ENCODE measurements at regions not wholly inside any gene's neighbourhood (a gene's known extent, or its start where the extent isn't known, plus 50 kb on each side); places are given as distances from the start of the nearest gene placed in this dataset.

DNA sequence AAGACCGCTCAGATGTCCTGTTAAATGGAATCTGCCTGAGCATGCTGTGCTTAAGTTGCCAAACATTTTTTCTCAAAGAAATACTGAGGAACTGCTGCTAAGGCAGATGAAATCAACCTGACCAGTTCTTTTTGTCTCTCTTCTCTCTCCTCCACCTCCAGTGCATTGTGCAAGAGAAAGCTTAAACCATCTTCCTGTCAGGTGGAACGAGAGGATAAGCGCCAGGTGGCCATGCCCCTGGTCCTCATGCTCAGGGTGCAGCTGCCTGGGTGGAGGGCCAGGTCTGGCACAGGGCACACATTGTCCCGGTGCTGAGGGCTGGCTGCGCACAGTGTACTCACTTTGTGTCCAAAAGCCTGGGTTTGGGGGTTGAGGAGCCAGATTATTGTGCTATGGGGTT, 176.2 kb upstream of the TP63 start:
- no peak for DNase-seq (ENCODE audit: low read depth in 2 of 2)

- DNase-seq (ENCODE audit: low read depth in 2 of 2): no peak
Observed at GRCh38 chr3:189455641-189456417, 175.4 kb upstream of the TP63 start.

DNA sequence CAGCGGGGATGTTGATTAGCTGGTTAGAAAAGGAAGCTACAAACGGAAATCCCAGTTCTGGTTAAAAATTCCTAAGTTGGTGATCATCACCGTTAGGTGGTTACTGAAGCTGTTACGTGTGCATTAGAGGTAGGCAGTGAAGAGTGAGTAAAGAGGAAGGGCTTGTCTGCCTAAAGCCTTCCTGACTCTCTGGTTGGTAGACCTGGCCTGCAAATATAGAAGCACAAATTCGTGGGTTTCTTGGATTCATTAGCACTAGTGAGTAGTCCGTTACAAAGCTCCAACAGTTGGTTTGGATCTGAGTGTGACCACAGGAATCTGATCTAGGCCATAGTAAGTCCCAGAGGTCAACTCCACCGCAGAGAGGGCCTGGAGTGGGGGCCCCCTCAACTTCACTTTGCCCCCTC, 174.0 kb upstream of the TP63 start:
- DNase-seq (ENCODE audit: low read depth in 2 of 2): peak in 1 of 2 donors; percentile 19

DNA sequence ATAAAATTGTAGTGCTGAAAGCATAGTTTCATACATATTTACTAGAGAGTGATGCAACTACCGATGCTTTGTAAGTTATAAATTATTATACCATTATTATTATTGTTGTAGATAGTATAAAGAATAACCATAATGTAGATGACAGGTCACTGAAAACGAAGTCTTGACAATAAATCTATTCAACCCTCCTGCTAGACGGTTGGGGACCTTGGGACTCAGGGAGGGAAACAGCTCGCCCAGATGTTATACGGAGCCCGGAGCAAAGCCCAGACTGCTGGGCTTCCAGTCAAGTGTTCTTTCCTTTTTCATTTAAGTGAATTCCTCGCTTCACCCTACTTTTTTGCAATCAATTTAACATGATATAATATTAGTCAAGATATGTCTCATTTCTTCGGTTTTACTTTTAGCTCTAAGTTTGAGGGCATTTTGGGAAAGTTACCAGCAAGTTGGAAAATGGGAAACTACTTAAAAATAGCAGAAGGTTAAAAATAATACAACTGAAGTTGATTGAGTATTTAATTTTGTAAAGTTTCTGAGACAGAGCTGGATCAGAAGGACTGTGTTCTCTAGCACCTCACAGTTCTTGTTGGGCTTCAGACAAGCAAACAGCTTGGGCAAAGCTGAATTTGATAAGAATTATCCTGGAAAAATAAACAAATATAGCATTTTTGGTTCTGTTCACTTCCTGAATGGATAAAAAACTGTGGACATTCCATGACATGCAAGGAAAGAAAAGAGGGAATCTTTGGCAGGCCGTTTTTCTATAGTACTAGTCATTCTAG, 173.4 kb upstream of the TP63 start:
- no peak for DNase-seq (ENCODE audit: low read depth in 2 of 2)

GRCh38 chr3:189458528-189458927, 172.7 kb upstream of the TP63 start:
- DNase-seq (ENCODE audit: low read depth in 2 of 2): no peak

DNA sequence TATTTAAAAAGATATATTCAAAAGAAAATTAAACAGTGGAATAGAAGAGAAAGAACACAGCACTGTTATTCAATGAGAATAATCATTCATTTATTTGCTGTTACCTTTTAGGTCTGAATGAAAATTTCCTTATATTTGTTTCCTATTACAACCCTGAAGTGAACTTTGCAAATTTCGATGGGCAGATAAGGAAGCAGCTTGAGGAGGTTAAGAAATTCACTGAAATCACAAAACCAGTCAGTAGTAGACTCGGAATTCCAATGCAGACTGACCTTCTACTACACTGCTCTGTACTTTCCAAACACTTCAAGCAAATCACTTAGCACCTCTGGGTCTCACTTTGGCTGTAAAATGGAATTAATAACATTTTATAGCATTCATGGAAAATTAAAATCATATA, 172.0 kb upstream of the TP63 start:
- DNase-seq (ENCODE audit: low read depth in 2 of 2): no peak

- DNase-seq (ENCODE audit: low read depth in 2 of 2): no peak
Observed at GRCh38 chr3:189460511-189460910, 170.7 kb upstream of the TP63 start.

DNA sequence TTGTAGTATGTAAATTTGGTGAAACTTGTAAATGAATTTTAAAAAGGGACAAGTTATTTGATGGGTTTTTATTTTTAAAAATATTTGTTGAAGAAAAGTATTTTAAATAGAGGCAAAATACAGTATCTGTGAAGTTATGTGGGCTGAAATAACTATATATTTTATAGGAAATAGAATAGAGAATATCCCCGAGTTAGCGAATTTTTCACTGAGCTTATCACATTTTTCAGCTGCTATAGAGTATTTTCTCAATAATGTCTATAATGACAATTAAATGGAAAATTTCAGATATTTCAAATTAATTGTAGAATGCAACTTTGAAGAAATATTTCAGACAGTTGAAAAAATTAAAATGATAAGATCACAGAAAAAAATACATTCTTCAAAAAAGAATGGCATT, 166.4 kb upstream of the TP63 start:
- no peak for DNase-seq (ENCODE audit: low read depth in 2 of 2)

- no peak for DNase-seq (ENCODE audit: low read depth in 2 of 2)
Observed at GRCh38 chr3:189466004-189466403, 165.2 kb upstream of the TP63 start.

DNA sequence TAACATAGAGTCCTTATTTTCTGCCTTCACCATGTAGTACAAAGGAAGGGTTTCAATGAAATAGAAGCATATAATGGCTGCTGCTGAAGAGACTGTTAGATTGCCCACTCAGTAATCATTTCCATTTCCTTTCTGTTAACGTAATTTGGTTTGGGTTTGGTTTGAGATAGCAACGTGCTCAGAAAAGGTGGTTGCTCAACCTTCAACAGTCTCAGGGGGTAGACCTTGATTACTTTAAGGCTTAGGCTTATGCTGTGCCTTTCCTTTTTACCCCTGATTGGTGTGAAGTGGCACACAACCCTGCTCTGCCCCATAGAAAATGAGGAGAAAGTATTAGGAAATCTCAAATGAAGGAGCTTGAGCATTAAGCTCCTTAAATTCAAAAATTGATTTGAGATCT, 163.7 kb upstream of the TP63 start:
- no peak for DNase-seq (ENCODE audit: low read depth in 2 of 2)

DNA sequence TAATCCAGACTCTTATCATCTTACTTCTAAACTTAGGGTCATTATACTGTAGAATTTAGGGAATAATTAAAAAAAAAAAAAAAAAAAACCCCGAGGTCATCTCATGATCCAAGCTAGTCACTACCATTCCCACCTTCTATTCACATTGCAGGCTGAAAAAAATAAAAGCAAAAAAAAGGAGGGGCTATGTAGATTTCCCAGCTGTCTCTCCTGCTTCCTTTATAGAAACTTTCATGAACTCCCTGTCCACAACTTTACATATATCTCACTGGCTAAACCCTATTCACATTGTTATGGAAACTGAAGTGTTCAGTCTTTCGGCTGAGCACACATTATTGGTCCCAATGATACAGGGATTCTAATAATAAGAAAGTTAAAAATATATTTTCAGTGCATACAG, 156.2 kb upstream of the TP63 start:
- DNase-seq (ENCODE audit: low read depth in 2 of 2): no peak

- no peak for DNase-seq (ENCODE audit: low read depth in 2 of 2)
Observed at GRCh38 chr3:189477614-189478013, 153.6 kb upstream of the TP63 start.

GRCh38 chr3:189486556-189486955, 144.6 kb upstream of the TP63 start:
- DNase-seq (ENCODE audit: low read depth in 2 of 2): no peak

GRCh38 chr3:189488241-189488767, 142.9 kb upstream of the TP63 start:
- no peak for DNase-seq (ENCODE audit: low read depth in 2 of 2)

GRCh38 chr3:189490337-189490736, 140.9 kb upstream of the TP63 start:
- no peak for DNase-seq (ENCODE audit: low read depth in 2 of 2)

GRCh38 chr3:189490749-189491148, 140.4 kb upstream of the TP63 start:
- no peak for DNase-seq (ENCODE audit: low read depth in 2 of 2)

GRCh38 chr3:189491831-189492230, 139.4 kb upstream of the TP63 start:
- DNase-seq (ENCODE audit: low read depth in 2 of 2): no peak

DNA sequence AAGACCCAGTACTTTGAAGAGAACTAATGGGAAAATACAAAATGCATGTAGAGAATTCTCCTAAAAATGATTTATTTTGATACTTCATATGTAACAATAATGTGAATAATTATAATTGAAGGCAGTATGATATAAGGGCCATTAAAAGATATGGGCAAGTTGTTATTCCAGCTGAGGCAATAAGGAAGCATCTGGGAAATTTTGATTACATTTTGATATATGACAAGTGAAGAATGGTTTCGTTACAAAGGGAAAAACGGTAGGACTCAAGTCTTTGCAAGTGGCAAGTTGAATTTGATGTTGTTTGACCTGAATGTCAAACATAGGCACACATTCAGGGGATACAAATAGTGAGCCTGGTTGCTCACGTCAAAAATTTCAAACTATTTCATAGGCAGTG, 137.9 kb upstream of the TP63 start:
- no peak for DNase-seq (ENCODE audit: low read depth in 2 of 2)

GRCh38 chr3:189494632-189495031, 136.6 kb upstream of the TP63 start:
- DNase-seq (ENCODE audit: low read depth in 2 of 2): no peak

GRCh38 chr3:189496375-189497138, 134.6 kb upstream of the TP63 start:
- no peak for DNase-seq (ENCODE audit: low read depth in 2 of 2)

DNA sequence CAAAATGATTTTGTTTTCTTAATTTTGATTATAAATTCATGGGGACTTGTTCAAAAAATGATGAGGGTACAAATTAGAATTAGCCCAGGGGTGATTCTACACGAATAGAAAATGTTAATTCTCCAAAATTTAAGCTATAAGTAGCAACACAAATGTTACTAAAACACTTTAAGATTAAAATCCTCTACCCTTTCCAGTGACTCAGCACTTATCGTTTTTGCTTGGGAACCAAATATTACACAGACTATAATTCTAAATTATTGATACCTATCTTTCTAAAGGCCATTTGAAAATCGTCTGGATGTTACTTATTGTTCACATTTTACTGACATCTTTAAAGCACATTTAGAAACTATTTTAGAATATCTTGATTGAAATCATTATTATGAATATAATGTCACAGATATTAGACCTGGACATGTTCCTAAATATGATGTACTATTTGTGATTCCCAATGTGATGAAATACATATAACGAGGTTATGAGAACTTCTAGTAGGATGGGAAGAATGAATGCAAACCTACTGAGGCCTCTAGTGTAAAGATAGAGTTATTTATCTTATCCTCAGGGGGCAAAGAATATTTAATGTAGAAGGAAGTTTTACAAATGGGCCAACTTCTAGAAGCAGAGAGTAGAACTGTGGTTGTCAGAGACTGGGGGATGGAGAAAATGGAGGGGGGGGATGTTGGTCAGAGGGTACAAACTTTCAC, 132.0 kb upstream of the TP63 start:
- no peak for DNase-seq (ENCODE audit: low read depth in 2 of 2)
